HG03097 (cell line): ENCODE measurements at regions not wholly inside any gene's neighbourhood (a gene's known extent, or its start where the extent isn't known, plus 50 kb on each side); places are given as distances from the start of the nearest gene placed in this dataset.
"Not testable (repeated sequence)": the region's sequence is repeated elsewhere in the genome, so short reads cannot be mapped to it uniquely, and the experiment has no call there.

ENCODE experiments used
- ATAC-seq: cut with Tn5 transposase; IDR thresholded peaks from one replicate; pipeline ENCODE4 v1.9.1; 2021; ENCODE audit not compliant: unreplicated experiment, low FRiP score

DNA sequence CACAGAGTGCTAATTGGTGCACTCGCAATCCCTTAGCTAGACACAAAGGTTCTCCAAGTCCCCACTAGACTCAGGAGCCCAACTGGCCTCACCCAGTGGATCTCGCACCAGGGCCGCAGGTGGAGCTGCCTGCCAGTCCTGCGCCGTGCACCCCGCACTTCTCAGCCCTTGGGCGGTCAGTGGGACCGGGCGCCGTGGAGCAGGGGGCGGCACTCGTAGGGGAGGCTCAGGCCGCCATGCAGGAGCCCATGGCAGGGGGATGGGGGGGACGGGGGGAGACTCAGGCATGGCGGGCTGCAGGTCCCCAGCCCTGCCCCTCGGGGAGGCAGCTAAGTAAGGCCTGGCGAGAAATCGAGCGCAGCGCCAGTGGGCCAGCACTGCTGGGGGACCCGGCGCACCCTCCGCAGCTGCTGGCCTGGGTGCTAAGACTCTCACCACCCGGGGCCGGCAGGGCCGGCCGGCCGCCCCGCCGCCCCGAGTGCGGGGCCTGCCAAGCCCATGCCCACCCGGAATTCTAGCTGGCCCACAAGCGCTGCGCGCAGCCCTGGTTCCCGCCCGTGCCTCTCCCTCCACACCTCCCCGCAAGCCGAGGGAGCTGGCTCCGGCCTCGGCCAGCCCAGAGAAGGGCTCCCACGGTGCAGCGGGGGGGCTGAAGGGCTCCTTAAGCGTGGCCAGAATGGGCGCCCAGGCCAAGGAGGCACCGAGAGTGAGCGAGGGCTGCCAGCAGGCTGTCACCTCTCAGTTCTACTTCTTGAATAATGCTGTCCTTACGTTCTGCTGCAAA is 258.2 kb downstream of the GALC start:
- not testable (repeated sequence) for ATAC-seq

DNA sequence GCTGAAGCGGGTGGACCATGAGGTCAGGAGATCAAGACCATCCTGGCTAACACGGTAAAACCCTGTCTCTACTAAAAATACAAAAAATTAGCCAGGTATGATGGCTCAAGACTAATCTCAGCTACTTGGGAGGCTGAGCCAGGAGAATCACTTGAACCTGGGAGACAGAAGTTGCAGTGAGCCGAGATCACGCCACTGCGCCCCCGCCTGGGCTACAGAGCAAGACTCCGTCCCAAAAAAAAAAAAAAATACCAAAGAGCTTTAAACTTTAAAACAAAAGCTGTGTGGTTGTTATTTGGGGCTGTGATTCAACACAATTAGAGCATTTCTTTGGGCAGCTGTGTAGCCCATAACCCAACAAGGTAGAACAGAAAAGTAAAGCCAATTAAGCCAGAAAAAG is 259.9 kb downstream of the GALC start:
- ATAC-seq: not testable (repeated sequence)

DNA sequence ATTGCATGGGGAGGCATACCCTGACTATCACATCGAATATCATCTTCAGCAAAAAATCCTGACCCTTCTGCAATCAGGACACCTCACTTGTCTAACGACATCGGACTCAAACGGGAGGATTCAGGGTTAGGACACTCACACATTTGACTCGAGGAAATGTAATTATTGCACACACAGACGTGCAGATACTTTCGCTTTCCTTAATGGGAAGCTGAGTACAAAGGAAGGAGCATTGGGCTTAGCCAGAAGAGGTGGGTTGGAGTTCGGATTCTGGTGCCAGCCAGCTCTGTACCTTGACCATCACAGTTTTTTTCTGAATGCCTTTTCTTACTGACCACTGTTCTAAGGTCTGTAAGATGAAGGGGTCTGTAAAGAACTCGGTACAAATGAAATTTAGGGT is 260.4 kb downstream of the GALC start:
- no peak for ATAC-seq

DNA sequence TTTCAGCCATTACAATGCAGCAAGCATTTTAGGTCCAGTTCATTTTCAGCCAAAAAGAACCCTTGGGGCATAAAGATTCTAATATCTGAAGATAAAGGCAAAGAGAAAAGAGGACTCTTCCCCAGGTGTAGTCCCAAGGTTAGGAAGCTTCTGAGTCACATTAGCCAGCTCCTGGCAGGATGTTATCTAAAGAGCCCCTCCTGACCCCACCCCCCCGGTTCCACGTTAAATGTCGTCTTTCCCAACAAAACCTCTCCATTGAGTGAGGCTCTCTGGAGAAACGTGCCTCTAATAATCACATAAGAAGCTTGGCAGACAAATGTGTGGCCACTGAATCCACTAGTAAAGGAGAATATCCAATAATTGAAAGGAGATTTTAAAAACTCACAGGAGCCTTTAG is 267.7 kb downstream of the GALC start:
- no peak for ATAC-seq

GRCh38 chr14:87712396-87713090 is 280.4 kb downstream of the GALC start:
- ATAC-seq: no peak

DNA sequence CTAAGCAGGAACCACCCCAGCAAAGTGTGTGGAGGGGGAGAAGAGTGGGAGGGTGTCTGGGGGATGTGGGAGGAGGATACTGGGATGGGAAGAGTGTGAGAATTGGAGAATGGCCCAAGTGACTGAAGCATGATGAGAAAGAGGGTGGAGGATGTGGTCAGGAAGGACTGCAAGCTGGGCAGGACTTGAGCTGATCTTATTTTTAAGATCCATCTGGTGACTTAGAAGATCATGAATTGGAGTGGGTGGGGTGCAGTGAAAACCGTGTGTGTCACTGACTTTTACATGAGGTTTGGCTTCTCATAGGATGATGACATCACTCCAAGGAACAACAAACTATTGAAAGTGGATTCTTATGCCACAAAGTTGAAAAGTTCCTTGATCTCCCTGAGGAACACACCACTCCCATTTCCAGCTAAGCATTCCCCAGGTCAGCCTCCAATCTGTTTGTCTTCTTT is 287.5 kb downstream of the GALC start:
- no peak for ATAC-seq

GRCh38 chr14:87698481-87698880 is 294.5 kb downstream of the GALC start:
- ATAC-seq: no peak

- no peak for ATAC-seq
Observed at GRCh38 chr14:87696485-87696884, 296.5 kb downstream of the GALC start.

DNA sequence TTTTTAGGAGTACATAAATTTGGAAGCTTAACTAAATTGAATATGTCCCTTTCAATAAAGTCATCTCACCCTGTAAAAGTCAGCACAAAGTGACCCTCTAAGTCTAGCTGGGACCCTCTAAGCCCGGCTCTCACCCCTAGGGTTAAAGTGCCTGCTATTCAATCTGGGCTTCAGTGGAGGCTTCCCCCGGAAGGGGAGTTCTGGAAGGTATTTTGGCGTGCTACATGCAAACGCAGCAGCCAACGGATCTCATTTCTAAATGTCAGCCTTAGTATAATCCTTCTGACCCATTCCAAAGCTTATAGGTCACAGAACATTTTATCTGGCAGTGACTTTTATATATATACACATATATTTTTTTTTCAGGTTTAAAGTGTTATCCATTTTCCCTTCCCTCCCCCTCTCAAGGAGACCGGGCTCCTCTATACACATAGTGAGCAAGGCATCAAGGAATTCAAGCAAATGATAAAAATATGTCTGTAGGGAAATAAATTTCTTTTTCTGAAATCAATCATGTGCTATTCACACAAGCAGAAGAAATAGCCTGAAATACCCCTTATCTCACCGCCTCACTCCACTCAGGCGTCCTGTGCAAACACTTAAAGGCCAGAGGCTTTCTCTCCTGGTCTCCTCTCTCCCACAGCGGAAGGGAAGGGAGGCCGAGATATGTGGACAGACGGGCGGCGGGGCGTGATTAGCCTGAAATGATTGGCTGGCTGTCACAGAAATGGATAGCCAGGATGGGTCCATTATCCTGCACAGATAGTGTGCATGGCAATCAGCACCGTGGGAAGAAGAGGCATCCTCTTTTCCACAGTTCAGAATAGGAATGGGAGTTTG is 301.7 kb downstream of the GALC start:
- no peak for ATAC-seq

DNA sequence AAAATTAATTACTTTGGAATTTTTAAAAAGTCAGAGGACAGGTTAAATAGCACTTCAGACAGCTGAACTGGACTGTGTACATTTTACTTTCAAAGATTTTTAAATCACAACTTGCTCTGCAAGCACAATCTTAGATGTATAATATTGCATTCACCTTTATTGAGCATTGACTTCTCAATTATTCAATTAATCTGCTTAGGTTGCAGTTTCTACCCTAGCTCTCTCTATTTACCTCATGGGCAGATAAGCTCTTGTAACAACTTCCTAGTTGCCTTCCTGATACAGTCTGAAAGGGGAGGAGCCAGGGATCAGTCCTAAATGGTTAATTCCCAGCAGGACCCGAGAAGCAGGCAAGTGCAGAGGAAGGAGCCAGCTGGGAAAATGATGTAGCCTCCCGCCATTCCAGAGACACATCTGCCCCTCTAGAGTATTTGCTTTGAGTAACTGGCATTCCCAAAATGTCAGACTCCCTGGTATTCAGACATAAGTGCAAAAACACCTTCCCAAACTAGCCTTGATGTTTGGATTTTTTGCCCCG is 302.8 kb downstream of the GALC start:
- no peak for ATAC-seq

DNA sequence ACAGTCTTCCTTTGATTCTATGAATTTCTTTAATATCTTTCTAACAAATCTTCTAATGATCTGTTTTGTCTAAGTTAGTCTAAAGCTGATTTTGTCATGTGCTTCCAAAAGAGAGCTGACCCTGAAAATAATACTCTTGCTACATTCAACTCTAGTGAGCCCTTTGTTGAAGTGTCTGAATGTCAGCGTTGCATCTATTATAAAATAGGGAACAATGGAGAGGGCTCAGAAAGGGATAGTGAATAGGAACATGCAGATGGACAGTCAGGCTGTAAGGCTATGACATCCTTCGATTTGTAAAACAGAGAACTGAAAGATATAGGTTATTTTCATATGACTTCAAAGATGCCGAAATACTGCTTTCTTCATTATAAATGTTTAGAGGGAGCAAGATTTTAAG is 304.5 kb downstream of the GALC start:
- ATAC-seq: no peak

GRCh38 chr14:87687420-87687819 is 305.6 kb downstream of the GALC start:
- no peak for ATAC-seq

DNA sequence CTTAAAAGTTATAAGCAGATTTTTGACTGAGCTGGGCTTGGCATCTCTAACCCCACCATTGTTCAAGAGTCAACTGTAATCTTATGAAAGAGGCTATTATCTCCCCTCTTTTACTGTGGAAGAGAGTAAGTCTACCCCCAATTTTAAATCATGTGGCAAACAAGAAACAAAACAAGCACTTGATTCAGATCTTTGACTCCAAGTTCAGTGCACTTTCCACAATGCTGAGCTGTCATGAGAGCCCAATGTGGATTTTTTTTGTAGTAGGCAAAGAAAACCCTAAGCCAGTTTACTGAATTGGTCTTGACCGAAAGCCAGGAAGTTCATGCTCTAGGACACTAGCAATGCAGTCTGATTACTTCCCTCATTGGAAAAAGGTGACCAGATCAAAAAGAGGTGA is 306.2 kb downstream of the GALC start:
- ATAC-seq: no peak

GRCh38 chr14:87679866-87680265 is 313.1 kb downstream of the GALC start:
- no peak for ATAC-seq

GRCh38 chr14:87678624-87679023 is 314.4 kb downstream of the GALC start:
- no peak for ATAC-seq

DNA sequence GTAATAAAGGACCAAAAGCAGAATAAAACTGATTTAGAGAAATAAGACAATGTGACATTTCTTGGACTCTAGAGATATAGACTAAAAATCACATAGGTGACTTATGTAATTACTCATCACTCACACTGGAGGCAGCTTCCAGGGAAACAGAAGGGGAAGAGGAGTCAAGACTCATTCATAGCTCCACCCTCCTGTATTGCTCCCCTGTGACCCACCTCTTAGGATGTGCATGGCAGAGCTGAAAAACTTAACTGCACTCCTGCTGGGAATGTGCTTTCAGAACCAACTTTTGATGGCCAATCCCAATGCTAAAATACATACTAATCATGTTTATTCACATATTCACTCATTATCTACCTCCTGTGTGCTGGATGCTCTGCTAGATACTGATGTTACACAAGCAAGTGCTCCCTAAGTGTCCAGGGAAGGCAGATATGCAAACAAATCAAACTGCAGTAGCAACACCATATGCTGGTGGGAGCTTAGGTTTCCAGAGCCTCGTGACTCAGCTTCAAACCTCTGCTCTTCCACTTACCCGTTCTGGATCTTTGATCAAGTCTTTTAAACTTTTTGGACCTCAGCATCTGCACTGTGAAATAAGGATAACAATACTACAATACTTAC is 316.1 kb downstream of the GALC start:
- ATAC-seq: no peak

- no peak for ATAC-seq
Observed at GRCh38 chr14:87667659-87668058, 325.3 kb downstream of the GALC start.

- no peak for ATAC-seq
Observed at GRCh38 chr14:87656315-87656714, 336.7 kb downstream of the GALC start.

GRCh38 chr14:87652278-87652677 is 340.7 kb downstream of the GALC start:
- no peak for ATAC-seq

DNA sequence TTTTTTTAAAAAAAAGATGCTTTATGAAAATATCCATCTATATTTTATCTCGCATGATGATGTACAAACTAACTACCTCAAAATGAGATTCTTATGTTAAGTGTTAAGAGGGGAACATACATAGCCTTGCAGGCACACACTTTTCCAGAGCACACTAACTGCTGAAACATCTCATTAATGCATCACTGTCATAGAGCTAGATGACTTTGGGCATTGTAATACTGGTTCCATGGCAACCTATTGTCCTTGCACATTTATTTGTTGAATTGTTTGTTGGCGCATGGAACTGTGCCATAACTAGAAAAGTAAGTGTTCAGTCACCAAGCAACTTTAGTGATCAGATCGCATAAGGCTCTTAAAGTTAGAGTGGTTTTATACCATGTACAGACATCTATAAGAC is 348.3 kb downstream of the GALC start:
- no peak for ATAC-seq

- ATAC-seq: no peak
Observed at GRCh38 chr14:87643005-87643404, 350.0 kb downstream of the GALC start.
